ENCODE measurements at regions not wholly inside any gene's neighbourhood (a gene's known extent, or its start where the extent isn't known, plus 50 kb on each side); places are given as distances from the start of the nearest gene placed in this dataset.

DNA sequence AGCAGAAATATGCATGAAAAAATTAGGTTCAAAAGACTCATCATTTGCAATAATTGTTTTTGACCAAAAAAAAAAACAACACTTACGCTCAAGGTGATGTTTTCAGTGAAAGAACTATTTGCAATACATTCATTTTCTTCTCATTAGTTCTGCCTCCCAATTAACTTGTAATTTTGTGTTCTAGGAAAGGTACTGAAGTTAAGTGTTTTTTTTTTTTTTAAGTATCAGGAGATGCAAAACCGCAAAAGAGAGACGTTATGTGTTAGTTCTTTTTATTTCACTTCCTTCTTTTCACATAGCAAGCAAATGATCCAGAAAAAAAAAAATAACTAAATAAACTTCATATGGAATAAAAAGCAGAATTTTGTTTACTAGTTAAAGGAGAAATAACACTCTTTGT is 735.2 kb upstream of the GCFC2 start:
- TF ChIP-seq POLR2AphosphoS5 (IDR thresholded peaks at IDR 0.05; ENCODE audit: insufficient read depth, low read depth, low read length): no peak
- no peak for TF ChIP-seq FOS (IDR thresholded peaks at IDR 0.05; ENCODE audit: borderline replicate concordance, insufficient read depth, low read length)
- no peak for TF ChIP-seq POLR2A (IDR thresholded peaks at IDR 0.05; ENCODE audit: low read depth, low read length)

All from endothelial cell of umbilical vein (primary cell).